A549 (cell line): ENCODE measurements at regions not wholly inside any gene's neighbourhood (a gene's known extent, or its start where the extent isn't known, plus 50 kb on each side); places are given as distances from the start of the nearest gene placed in this dataset.

Source experiments
- CHD2 ChIP-seq: fragments of 150-350 bp; IDR thresholded peaks from 2 replicates; pipeline ENCODE4 v1.6.1; 2014; ENCODE audit warnings: low read length; ENCODE audit not compliant: partially characterized antibody
- CTCF ChIP-seq: fragments of >200 bp; sonication (Bioruptor Twin); formaldehyde crosslinking; IDR thresholded peaks from 3 replicates; pipeline ENCODE4 v1.5.1; 2016
- EP300 ChIP-seq, 2 experiments: fragments of >200 bp; sonication (Bioruptor Twin); formaldehyde crosslinking; IDR thresholded peaks; 2 replicates in 1 of 2; 3 replicates in 1 of 2; pipeline ENCODE4 v1.6.1; 2016 to 2017
- ESRRA ChIP-seq: fragments of 150-350 bp; IDR thresholded peaks from 2 replicates; pipeline ENCODE4 v1.6.1; 2014; ENCODE audit warnings: mild to moderate bottlenecking, low read length, borderline replicate concordance
- KDM1A ChIP-seq: fragments of 200-600 bp; sonication (generic); IDR thresholded peaks from 2 replicates; pipeline ENCODE4 v1.6.1; 2016; ENCODE audit warnings: low read depth, mild to moderate bottlenecking
- MAX ChIP-seq: IDR thresholded peaks from 2 replicates; pipeline ENCODE4 v1.6.1; 2012
- MAZ ChIP-seq: fragments of 150-350 bp; IDR thresholded peaks from 2 replicates; pipeline ENCODE4 v1.6.1; 2014; ENCODE audit warnings: antibody characterized with exemption, low read depth, low read length, borderline replicate concordance
- POLR2A ChIP-seq: IDR thresholded peaks from 2 replicates; pipeline ENCODE4 v1.6.1; 2012; ENCODE audit warnings: mild to moderate bottlenecking, low read length
- REST ChIP-seq: fragments of 200-600 bp; sonication (generic); IDR thresholded peaks from 2 replicates; pipeline ENCODE4 v1.6.1; 2016; ENCODE audit warnings: antibody characterized with exemption, mild to moderate bottlenecking, moderate library complexity
- RNF2 ChIP-seq: fragments of 200-600 bp; sonication (generic); IDR thresholded peaks from 2 replicates; pipeline ENCODE4 v1.6.1; 2016; ENCODE audit warnings: low read depth, mild to moderate bottlenecking, antibody characterized with exemption, moderate library complexity, borderline replicate concordance
- SREBF2 ChIP-seq: fragments of 450-650 bp; IDR thresholded peaks from 2 replicates; pipeline ENCODE4 v1.6.1; 2014; ENCODE audit warnings: mild to moderate bottlenecking, moderate library complexity
- TP53 ChIP-seq: fragments of 250-450 bp; sonication (Bioruptor Pico); IDR thresholded peaks from 2 replicates; pipeline ENCODE4 v1.5.0; 2021; ENCODE audit warnings: mild to moderate bottlenecking, moderate library complexity

GRCh38 chr7:89500084-89500483, 654.2 kb upstream of the STEAP1 start:
- no peak for TF ChIP-seq MAZ
- TF ChIP-seq CTCF = no peak
- no peak for TF ChIP-seq MAX
- no peak for TF ChIP-seq POLR2A
- no peak for TF ChIP-seq TP53 (CRISPR knock-in tag)
- no peak for TF ChIP-seq ESRRA
- no peak for TF ChIP-seq RNF2
- TF ChIP-seq REST = no peak
- no peak for TF ChIP-seq CHD2
- TF ChIP-seq EP300 (IDR thresholded peaks at IDR 0.05) = no peak
- no peak for TF ChIP-seq KDM1A
- TF ChIP-seq SREBF2 = no peak
